ENCODE measurements at regions not wholly inside any gene's neighbourhood (a gene's known extent, or its start where the extent isn't known, plus 50 kb on each side); places are given as distances from the start of the nearest gene placed in this dataset.

GRCh38 chr17:70230850-70231640, 61.7 kb downstream of the KCNJ2 start:
- Mint-ChIP-seq H3K27ac (no peak overlapping the region), H3K4me1 (no peaks in the 10 kb centered on the region), H3K36me3 (no peaks in the 10 kb centered on the region), H3K9me3 (peaks cover 0 to 2% (median 0%) of the 10 kb centered on the region in 3 donors), H3K4me3 (no peak overlapping the region), H3K27me3 (peaks cover 1% of the 10 kb centered on the region)

GRCh38 chr17:70232466-70232865, 63.1 kb downstream of the KCNJ2 start:
- H3K36me3 Mint-ChIP-seq: no peaks in the 10 kb centered on the region
- H3K27ac Mint-ChIP-seq: no peak overlapping the region
- H3K4me1 Mint-ChIP-seq: no peaks in the 10 kb centered on the region
- H3K27me3 Mint-ChIP-seq: peaks cover 1% of the 10 kb centered on the region
- H3K4me3 Mint-ChIP-seq: no peak overlapping the region
- peaks cover 2 to 4% (median 4%) of the 10 kb centered on the region in 3 donors for H3K9me3 Mint-ChIP-seq

- no peak overlapping the region for H3K27ac Mint-ChIP-seq
- no peaks in the 10 kb centered on the region for H3K36me3 Mint-ChIP-seq
- H3K4me1 Mint-ChIP-seq: no peaks in the 10 kb centered on the region
- H3K9me3 Mint-ChIP-seq: peaks cover 2 to 4% (median 4%) of the 10 kb centered on the region in 3 donors
- H3K4me3 Mint-ChIP-seq: no peak overlapping the region
- peaks cover 1% of the 10 kb centered on the region for H3K27me3 Mint-ChIP-seq
Measured at GRCh38 chr17:70235252-70235651, 65.9 kb downstream of the KCNJ2 start.

DNA sequence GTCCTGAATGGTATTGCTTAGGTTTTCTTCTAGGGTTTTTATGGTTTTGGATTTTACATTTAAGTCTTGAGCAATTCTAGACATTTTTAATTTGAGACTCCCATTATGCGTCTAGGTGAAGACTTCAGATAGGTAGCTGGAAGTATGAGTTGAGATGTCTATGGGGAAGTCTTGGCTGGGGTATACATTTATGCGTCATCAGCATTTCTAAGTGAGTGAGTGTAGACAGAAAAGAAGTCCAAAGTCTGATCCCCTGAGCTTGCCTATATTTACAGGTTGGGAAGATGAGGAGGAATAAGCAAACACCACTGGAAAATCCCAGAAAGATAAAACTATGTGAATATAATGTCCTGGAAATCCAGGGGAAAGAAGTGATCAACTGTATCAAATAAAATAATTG, 68.9 kb downstream of the KCNJ2 start:
- H3K4me3 Mint-ChIP-seq: no peak overlapping the region
- peaks cover 0 to 4% (median 4%) of the 10 kb centered on the region in 3 donors for H3K9me3 Mint-ChIP-seq
- H3K36me3 Mint-ChIP-seq: no peaks in the 10 kb centered on the region

DNA sequence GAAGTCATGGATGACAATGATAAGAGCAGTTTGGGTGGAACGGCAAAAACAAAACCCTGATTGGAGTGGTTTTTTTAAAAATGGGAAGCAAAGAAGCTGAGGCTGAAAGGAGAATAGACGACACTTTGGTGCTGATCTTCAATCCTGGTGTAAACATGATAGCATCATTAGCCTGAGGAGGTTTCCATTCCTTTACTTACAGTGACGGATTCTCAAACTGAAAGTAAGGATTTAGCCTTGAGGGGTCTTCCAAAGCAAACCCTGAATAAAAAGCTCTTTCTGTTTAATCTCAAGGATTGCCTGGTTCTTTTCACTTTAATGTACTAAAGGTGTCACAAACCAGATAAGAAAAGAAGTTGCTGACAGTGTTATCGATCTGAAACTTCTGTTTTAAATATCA, 69.3 kb downstream of the KCNJ2 start:
- no peaks in the 10 kb centered on the region for H3K4me1 Mint-ChIP-seq
- no peaks in the 10 kb centered on the region for H3K27me3 Mint-ChIP-seq
- H3K36me3 Mint-ChIP-seq: no peaks in the 10 kb centered on the region
- no peak overlapping the region for H3K4me3 Mint-ChIP-seq
- H3K27ac Mint-ChIP-seq: no peak overlapping the region
- peaks cover 0 to 4% (median 4%) of the 10 kb centered on the region in 3 donors for H3K9me3 Mint-ChIP-seq

More for the DNA sequence above, 68.9 kb downstream of the KCNJ2 start:
- no peak overlapping the region for H3K27ac Mint-ChIP-seq
- no peaks in the 10 kb centered on the region for H3K27me3 Mint-ChIP-seq
- no peaks in the 10 kb centered on the region for H3K4me1 Mint-ChIP-seq

DNA sequence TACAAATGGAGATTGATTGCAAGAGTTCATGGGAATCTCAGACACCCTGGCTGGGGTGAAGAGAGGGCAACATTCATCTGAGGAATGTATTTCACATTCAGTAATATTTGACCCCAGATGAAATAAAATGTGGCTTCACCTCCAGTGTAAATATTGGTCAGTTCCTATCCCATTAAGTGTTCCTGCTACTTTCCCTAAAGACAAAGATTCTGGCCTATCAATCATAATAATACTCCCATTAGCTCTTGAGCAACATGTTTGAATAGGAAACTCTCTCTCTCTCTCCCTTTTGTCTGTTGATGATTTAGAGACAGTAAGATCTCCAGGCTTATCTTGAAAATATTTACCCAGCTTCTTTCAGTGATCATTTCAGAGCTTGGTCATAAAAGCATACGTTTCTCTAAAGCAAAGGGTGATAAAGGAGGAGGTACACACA, 70.1 kb downstream of the KCNJ2 start:
- H3K9me3 Mint-ChIP-seq: peaks cover 0 to 4% (median 4%) of the 10 kb centered on the region in 3 donors
- no peaks in the 10 kb centered on the region for H3K4me1 Mint-ChIP-seq
- H3K27me3 Mint-ChIP-seq: no peaks in the 10 kb centered on the region
- no peaks in the 10 kb centered on the region for H3K36me3 Mint-ChIP-seq
- H3K27ac Mint-ChIP-seq: no peak overlapping the region
- no peak overlapping the region for H3K4me3 Mint-ChIP-seq

GRCh38 chr17:70241071-70241470, 71.7 kb downstream of the KCNJ2 start:
- Mint-ChIP-seq H3K4me1 (no peaks in the 10 kb centered on the region), H3K4me3 (no peak overlapping the region), H3K27ac (no peak overlapping the region), H3K36me3 (no peaks in the 10 kb centered on the region), H3K27me3 (no peaks in the 10 kb centered on the region), H3K9me3 (peaks cover 2 to 4% (median 4%) of the 10 kb centered on the region in 3 donors)

GRCh38 chr17:70242781-70243437, 73.6 kb downstream of the KCNJ2 start:
- Mint-ChIP-seq H3K4me3 (no peak overlapping the region), H3K27ac (no peak overlapping the region), H3K9me3 (peaks cover 0 to 4% (median 2%) of the 10 kb centered on the region in 3 donors), H3K4me1 (peaks cover 0 to 2% (median 0%) of the 10 kb centered on the region in 3 donors), H3K27me3 (no peaks in the 10 kb centered on the region), H3K36me3 (no peaks in the 10 kb centered on the region)

DNA sequence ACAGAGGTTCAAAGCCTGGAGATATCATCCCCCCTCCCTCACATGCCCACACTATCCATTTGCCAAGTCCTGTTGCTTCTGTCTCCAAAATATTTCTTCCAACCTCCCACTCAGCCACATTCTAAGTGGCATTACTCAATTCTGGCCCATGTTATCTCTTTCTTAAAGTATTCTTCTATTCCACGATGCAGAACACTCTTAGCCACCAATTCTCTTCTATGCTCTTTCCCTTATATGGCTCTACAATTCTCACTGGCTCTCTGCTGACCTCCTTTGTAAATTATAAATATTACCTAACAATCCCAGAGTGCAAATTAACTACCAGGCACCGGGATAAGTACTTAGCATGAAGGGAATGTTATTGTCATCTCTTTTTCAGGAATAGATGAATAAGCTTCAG, 82.4 kb downstream of the KCNJ2 start:
- Mint-ChIP-seq H3K36me3 (no peaks in the 10 kb centered on the region), H3K4me3 (no peak overlapping the region), H3K27me3 (no peaks in the 10 kb centered on the region), H3K4me1 (peaks cover 0 to 2% (median 0%) of the 10 kb centered on the region in 3 donors), H3K9me3 (peaks cover 0 to 5% (median 0%) of the 10 kb centered on the region in 3 donors), H3K27ac (no peak overlapping the region)

DNA sequence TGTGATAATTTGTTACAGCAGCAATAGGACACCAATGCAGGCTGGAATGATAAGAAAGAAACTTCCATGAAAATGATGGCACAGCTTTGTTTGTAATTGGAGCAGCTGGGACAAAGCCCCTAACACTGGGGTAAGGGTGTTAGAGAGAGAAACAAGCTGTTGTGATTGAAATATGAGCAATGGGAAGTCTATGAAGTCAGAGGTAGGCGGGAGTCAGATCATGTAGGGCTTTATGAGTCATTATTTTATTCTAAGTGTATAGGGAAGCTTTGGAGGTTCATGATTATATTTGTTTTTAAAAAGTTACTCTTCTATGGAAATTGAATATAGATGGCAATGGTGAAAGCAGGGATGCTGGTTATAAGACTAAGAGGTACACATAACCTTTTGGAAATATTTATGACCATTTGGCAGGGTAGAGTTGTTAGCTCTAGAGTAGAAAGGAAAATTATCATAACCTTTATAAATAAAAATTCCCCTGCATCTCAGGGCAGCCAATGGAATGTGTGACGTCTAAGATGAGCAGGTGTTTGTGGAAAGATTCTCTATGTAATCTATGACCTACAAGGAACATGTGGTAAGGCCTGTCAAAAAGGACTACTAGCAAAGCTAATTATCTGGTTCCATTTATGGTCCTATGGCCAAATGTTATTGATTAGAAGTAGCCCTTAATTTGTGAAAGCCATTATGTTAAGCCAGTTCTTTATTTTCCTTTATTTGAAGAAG, 85.6 kb downstream of the KCNJ2 start:
- H3K4me3 Mint-ChIP-seq: no peak overlapping the region
- H3K36me3 Mint-ChIP-seq: no peaks in the 10 kb centered on the region
- H3K27me3 Mint-ChIP-seq: no peaks in the 10 kb centered on the region
- no peak overlapping the region for H3K27ac Mint-ChIP-seq
- H3K4me1 Mint-ChIP-seq: no peaks in the 10 kb centered on the region
- no peaks in the 10 kb centered on the region for H3K9me3 Mint-ChIP-seq

GRCh38 chr17:70256751-70257150, 87.4 kb downstream of the KCNJ2 start:
- no peak overlapping the region for H3K4me3 Mint-ChIP-seq
- no peaks in the 10 kb centered on the region for H3K27me3 Mint-ChIP-seq
- peaks cover 0 to 3% (median 0%) of the 10 kb centered on the region in 3 donors for H3K9me3 Mint-ChIP-seq

GRCh38 chr17:70258465-70258864, 89.1 kb downstream of the KCNJ2 start:
- Mint-ChIP-seq H3K27ac (no peak overlapping the region), H3K27me3 (no peaks in the 10 kb centered on the region), H3K9me3 (peaks cover 0 to 3% (median 0%) of the 10 kb centered on the region in 3 donors), H3K4me1 (no peaks in the 10 kb centered on the region), H3K4me3 (no peak overlapping the region), H3K36me3 (no peaks in the 10 kb centered on the region)

More at GRCh38 chr17:70256751-70257150, 87.4 kb downstream of the KCNJ2 start:
- Mint-ChIP-seq H3K36me3 (no peaks in the 10 kb centered on the region), H3K4me1 (no peaks in the 10 kb centered on the region), H3K27ac (no peak overlapping the region)

- H3K4me1 Mint-ChIP-seq: no peaks in the 10 kb centered on the region
- H3K27me3 Mint-ChIP-seq: no peaks in the 10 kb centered on the region
- no peak overlapping the region for H3K4me3 Mint-ChIP-seq
- H3K9me3 Mint-ChIP-seq: peaks cover 0 to 3% (median 0%) of the 10 kb centered on the region in 3 donors
- no peaks in the 10 kb centered on the region for H3K36me3 Mint-ChIP-seq
- H3K27ac Mint-ChIP-seq: no peak overlapping the region
Measured at GRCh38 chr17:70259400-70259799, 90.1 kb downstream of the KCNJ2 start.

DNA sequence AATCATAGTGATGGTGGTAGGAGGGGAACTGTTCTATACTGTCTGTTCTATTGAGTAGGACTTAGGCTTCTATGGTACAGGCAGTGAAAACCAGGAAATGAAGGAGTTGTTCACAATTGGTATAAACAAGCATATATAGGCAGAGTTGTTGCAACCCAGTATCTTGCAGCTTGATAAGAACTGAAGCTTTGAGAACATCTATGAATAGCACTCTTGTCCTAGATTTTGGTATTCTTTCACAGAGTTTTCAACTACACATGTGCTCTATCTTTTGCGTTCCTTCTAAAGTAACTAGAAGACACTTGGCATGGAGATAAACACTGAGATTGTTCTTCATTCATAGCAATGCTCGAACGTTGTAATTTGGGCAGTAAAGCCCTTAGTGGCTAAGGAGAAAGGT, 91.8 kb downstream of the KCNJ2 start:
- Mint-ChIP-seq H3K4me3 (no peak overlapping the region), H3K27ac (no peak overlapping the region), H3K4me1 (no peaks in the 10 kb centered on the region), H3K9me3 (peaks cover 0 to 3% (median 0%) of the 10 kb centered on the region in 3 donors), H3K27me3 (no peaks in the 10 kb centered on the region), H3K36me3 (no peaks in the 10 kb centered on the region)

- Mint-ChIP-seq H3K27me3 (no peaks in the 10 kb centered on the region), H3K27ac (no peak overlapping the region), H3K4me3 (no peak overlapping the region), H3K36me3 (no peaks in the 10 kb centered on the region), H3K4me1 (no peaks in the 10 kb centered on the region), H3K9me3 (peaks cover 0 to 3% (median 3%) of the 10 kb centered on the region in 3 donors)
Measured at GRCh38 chr17:70265471-70265870, 96.1 kb downstream of the KCNJ2 start.

Data from IgD-negative memory B cell (primary cell).